GM21367 (cell line): ENCODE measurements at regions not wholly inside any gene's neighbourhood (a gene's known extent, or its start where the extent isn't known, plus 50 kb on each side); places are given as distances from the start of the nearest gene placed in this dataset.

Experiments
- ATAC-seq: cut with Tn5 transposase; IDR thresholded peaks from one replicate; pipeline ENCODE4 v1.9.1; 2021; ENCODE audit not compliant: unreplicated experiment

- ATAC-seq, result no peak
Observed at GRCh38 chr2:190783513-190784263, 96.9 kb upstream of the GLS start.

DNA sequence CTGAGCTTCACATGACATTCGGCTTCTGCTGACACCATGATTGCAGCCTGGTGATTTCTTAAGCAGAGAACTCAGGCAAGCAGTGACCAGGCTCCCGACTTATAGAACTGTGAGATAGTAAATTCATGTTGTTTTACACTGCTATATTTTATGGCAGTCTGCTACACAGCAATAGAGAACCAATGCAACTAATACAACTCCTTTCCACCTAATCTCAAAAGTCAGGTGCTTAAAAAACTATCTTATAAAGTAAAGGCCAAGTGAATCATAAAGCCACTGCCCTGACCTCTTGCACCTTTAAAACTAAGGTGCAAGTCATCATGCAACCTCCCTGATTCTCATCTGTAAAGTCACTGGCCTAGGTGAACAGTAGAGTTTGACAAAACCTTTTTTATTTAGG lies 95.3 kb upstream of the GLS start:
- no peak for ATAC-seq

- no peak for ATAC-seq
Observed at GRCh38 chr2:190786404-190787166, 94.0 kb upstream of the GLS start.

- no peak for ATAC-seq
Observed at GRCh38 chr2:190787743-190788235, 92.8 kb upstream of the GLS start.

GRCh38 chr2:190789074-190790004 lies 91.3 kb upstream of the GLS start:
- ATAC-seq, result no peak

DNA sequence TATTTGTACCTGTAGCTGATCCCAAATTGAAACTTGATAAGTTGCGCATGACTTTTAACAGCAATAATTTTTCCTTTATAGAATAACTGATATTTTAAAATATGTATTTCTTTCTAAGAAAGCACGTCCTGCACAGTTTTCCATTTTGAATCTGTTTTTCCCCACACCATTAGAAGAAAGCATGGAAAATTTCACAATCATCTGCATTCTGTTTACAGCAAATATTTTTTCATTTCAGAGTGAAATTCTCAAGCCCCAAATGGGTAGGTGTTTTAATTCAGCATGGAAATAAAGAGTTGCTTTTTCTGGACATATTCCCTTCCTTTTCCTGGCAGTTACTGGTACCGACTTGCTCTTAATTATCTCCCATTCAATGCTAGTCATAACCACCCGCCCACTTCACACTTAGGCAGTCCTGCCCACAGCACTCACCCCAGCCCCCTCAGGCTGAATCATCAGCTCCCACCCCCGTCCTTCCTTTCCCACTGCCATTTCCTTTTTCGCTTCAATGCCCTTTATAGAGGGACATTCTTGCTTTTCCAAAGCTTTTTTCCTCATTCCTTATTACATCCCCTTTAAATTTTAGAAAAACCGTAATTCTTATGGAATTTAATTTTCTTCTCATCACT lies 89.2 kb upstream of the GLS start:
- no peak for ATAC-seq

- no peak for ATAC-seq
Observed at GRCh38 chr2:190791976-190792575, 88.5 kb upstream of the GLS start.

DNA sequence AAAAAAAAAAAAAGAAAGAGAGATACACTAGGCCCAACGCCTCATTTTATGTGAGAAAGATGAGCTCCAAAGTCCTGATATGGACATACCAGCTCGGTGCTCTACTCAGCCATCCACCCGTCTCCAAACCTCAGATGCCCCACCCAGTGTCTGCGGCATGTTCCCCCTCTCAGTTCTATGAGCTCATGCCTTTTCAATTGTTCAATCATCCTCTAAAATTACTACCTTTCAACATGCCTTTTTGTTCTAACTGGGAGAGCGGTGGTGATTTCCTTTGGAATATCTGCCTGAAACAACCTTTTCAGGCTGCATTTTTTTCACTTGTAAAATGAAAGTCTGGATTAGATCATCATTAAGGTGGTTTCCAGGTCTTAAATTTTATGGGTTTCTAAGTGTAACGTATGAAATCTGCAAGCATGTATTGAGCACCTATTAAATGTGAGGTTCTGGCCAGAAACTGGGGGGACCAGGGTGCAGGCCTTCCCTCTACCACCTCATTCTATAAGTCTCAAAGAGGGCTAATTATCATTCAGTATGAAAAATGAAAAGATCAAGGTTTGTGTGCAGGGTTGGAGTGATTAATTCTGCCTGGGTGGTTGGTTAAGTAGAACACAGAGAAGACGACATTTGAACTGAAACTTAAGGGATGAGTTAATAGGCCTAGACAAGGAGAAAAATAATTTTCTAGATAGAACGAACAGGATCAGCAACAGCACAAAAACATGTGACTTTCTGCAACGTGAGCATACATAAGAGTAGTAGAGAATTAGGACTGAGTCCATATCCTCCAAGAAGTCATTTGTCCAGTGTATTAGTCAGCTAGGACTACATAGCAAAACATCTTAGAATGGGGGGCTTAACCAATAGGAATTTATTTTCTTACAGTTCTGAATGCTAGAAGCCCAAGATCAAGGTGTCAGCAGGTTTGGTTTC lies 87.4 kb upstream of the GLS start:
- ATAC-seq, result no peak

- ATAC-seq, result no peak
Observed at GRCh38 chr2:190794377-190794776, 86.2 kb upstream of the GLS start.

DNA sequence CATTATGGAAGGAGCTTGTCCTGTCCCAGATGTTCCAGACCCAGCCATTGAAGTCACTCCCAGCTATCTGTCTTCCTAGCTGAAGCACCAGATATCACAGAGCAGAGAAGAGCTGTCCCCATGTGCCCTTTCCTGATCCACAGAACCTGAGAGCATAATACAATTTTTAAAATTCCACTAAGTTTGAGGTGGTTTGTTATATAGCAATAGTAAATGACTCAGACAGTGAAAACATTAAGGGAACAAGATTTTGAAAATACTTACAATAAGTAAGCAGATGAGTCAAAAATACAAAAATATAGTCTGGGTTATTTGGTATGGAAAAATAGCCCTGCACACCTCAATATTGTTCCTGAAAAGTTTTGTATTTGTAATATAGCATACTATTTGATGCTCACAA lies 85.8 kb upstream of the GLS start:
- no peak for ATAC-seq

DNA sequence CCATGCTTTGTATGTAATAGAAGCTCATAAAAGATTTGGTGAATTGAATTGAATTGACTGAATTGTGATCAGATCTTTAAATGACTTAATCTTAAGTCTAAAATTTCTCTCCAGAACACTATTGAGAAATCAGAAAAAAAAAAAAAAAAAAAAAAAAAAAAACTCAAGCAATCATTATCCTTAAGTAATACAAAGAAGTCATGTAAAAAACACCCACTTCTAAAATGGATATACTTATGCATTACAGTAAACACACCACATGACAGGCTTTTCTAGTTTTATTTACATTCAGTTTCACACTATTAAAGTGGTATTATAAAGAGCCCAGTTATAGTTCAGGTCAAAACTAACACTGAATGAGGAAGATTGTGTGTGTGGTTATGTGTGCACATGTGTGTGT lies 84.9 kb upstream of the GLS start:
- no peak for ATAC-seq

DNA sequence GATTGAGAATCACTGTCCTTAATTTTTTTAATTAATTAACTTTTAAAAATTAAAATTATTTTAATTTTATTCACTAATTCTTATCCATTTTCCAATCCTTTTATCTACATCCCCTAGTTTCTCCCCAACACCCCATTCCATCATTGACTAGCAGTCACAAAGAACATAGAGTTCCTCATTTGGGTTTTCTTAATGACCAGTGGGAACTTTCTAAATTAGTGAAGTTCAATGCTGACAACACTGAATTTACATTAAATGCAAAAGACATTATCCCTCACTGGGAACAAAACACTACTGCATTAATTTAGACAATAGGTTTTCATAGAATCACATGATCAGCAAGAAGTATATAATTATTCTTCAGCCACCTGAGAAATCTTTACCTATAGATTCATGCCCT lies 80.6 kb upstream of the GLS start:
- ATAC-seq, result no peak

- no peak for ATAC-seq
Observed at GRCh38 chr2:190800528-190800927, 80.1 kb upstream of the GLS start.

DNA sequence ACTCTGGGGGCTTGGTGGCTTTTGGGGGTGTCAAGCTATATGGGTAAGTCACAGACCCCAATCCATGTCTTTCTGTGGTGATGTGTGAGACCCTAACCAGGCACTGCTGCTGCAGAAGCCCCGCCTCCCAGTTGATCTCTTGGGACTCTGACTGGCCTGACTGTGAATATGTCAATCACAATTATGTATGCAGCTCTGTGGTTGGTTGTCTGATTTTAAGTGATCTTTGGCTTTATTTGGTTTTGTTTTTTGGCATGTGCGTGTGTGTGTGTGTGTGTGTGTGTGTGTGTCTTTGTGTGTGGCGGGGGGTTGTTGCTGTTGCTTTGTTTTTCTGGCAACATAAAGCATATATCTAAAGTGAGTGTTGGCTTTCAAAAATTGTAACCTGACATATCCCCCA lies 78.5 kb upstream of the GLS start:
- no peak for ATAC-seq

- ATAC-seq, result no peak
Observed at GRCh38 chr2:190802626-190803209, 77.9 kb upstream of the GLS start.

DNA sequence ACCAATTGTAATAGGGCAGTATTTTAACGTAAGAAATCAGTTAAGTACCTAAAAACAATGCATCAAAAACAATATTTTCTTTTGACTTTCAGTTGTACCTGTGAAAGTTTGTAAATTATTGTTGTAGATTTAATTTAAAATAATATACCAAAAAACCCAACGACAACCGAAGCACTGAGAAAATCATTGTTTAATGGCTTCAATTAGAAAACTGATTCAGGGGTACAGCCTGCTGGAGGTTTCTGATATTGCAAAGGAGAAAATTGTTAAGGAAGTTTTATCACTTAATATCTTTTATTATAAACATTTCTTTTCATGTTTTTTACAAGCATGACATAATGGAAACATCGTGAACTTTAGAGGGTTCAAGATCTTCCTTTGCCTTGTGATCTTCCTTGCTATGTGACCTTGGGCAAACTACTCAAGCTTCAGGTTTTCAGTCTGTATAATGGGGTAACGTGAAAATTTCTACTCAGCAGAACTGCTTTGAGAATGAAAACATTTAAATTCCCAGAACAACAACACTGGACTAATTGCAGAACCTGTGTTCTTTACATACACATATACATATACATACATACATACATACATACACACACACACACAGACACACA lies 76.3 kb upstream of the GLS start:
- ATAC-seq, result no peak

- no peak for ATAC-seq
Observed at GRCh38 chr2:190805126-190805525, 75.5 kb upstream of the GLS start.

DNA sequence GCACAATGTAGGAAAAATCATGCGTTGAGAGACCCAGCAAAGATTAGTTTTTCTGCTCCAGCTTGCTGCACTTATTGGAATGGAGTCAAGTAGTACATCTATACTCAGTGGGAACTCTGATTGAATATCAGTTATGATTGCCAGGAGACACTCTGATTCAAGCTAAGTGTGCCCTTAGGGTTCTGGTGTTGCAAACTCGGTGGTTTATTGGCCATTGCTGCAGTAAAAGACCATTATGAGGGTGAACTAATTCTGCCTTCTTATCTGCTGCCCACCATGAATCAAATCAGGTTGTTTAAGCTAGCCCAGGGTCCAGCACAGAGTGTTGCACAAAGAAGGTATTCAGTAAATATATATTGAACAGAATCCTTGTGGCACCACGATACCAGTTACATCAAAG lies 74.8 kb upstream of the GLS start:
- ATAC-seq, result no peak

GRCh38 chr2:190807886-190808285 lies 72.7 kb upstream of the GLS start:
- no peak for ATAC-seq
